SKM-1 treated with dmso at 0.1 percent for 144 hours (cell line): ENCODE measurements at regions not wholly inside any gene's neighbourhood (a gene's known extent, or its start where the extent isn't known, plus 50 kb on each side); places are given as distances from the start of the nearest gene placed in this dataset.
"Not testable (repeated sequence)": the region's sequence is repeated elsewhere in the genome, so short reads cannot be mapped to it uniquely, and the experiment has no call there.

Experiments
- DNase-seq: peaks from one replicate; lab custom pipeline; 2025; ENCODE audit not compliant: unreplicated experiment; lab: John Stamatoyannopoulos, UW

DNA sequence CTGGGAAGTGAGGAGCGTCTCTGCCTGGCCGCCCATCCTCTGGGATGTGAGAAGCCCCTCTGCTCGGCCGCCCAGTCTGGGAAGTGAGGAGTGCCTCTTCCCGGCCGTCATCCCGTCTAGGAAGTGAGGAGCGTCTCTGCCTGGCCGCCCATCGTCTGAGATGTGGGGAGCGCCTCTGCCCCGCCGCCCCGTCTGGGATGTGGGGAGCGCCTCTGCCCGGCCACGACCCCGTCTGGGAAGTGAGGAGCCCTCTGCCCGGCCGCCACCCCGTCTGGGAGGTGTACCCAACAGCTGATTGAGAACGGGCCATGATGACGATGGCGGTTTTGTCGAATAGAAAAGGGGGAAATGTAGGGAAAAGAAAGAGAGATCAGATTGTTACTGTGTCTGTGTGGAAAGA is 173.9 kb upstream of the PRSS1 start:
- not testable (repeated sequence) for DNase-seq

- DNase-seq, result no peak
These were observed 177.7 kb upstream of the PRSS1 start for GRCh38 chr7:142571581-142571980.

DNA sequence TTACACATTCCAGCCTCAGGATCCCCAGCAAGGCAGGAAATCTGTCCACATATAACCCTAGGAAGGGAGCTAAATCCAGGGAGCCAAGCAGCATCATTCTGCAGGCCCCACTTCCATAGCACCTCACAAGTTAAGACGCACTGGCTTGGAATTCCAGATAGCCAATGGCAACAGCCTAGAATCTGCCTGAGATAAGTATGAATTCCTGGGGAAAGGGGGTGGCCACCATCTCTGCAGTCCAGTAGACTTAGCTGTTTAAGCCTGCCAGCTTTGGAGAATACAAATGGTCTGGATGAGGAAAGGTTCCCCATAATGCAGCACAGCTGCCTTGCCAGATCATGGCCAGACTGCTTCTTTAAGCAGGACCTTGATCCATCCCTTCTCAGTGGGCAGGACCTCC is 179.4 kb upstream of the PRSS1 start:
- no peak for DNase-seq

GRCh38 chr7:142568435-142569097 is 180.7 kb upstream of the PRSS1 start:
- DNase-seq, result no peak

DNA sequence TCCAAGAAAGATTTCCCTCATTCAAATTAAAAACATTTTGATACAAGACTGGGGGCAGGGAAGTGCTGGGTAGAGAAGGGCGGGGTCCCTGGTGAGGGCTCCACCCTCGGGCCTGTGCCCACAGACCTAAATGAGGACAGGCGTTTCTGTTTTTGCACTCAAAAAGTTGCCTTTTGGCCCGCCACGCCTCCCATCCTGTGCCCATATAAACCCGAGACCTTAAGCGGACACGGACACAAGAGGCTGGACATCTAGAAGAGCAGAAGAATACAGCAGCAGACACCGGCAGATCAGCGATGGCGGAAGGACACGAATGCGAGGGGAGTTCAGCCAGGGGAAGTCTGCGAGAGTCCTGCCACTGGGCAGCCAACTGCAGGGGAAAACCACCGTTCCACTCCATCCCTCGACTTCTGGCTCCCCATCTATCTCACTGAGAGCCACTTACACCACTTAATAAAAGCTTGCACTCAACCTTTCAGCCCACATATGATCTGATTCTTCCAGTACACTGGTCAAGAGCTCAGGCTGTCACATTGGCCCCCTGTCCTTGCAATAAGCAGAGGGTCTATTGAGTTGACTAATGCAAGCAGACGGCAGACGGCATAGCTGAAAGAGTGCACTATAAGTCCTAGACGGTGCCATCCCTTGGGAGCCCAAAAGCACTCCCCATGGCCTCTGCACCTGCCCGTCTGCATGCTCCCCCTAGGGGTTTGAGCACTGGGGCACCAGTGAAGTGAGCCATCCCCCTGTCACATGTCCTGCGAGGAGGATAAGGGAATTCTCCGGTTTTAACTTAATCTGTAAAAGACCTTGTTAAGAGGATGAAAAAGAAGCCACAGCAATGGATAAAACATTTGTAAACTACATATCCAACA is 181.8 kb upstream of the PRSS1 start:
- no peak for DNase-seq

DNA sequence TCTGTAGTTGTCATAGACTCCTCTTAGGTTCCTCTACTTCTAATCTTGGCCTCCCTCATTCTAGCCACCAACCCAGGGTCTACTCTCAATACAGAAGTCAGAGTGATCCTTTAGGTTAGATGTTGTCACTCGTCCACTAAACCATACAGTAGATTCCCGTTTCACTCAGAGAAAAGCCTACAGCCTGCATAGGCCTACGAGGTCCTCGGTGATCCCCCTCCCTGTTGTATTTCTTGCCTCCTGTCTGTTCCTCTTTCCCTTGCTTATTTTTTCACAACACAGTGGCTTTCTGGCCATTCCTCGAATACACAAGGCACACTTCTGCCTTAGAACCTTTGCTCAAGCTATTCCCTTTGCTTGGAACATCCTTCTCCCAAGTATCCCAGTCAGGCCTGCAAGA is 183.0 kb upstream of the PRSS1 start:
- no peak for DNase-seq

DNA sequence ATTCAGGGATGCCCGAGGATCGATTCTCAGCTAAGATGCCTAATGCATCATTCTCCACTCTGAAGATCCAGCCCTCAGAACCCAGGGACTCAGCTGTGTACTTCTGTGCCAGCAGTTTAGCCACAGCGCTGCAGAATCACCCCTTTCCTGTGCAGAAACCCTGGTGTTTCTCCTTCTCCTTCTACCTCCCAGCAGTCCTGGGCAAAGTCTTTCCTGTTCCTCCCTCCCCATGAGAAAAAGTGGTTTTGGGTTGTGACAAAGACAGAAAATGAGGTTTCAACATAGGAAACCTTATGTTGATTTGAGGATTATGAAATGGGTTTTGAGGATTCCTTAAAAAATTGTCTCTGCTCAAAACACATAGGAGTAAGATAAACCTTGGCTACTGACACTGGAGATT is 185.1 kb upstream of the PRSS1 start:
- DNase-seq, result not testable (repeated sequence)

DNA sequence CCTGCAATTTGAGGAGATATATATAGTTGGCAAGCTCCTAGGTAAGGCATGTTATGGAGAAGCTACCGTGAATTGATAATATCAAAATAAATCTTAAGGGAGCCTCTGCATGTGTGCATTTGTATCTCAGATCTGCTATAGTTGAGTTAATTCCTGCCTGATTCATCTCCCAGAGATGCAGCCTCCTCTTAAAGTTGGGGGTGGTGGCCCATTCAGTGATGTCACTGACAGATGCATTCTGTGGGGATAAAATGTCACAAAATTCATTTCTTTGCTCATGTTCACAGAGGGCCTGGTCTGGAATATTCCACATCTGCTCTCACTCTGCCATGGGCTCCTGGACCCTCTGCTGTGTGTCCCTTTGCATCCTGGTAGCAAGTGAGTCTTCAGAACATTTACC is 185.8 kb upstream of the PRSS1 start:
- no peak for DNase-seq

GRCh38 chr7:142562688-142563087 is 186.6 kb upstream of the PRSS1 start:
- no peak for DNase-seq

GRCh38 chr7:142561396-142561795 is 187.9 kb upstream of the PRSS1 start:
- DNase-seq, result not testable (repeated sequence)

DNA sequence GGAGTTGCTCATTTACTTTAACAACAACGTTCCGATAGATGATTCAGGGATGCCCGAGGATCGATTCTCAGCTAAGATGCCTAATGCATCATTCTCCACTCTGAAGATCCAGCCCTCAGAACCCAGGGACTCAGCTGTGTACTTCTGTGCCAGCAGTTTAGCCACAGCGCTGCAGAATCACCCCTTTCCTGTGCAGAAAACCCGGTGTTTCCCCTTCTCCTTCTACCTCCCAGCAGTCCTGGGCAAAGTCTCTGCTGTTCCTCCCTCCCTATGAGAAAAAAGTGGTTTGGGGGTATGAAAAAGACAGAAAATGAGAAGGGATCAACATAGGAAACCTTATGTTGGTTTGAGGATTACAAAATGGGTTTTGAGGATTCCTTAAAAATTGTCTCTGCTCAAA is 188.5 kb upstream of the PRSS1 start:
- DNase-seq, result peak; percentile 31

DNA sequence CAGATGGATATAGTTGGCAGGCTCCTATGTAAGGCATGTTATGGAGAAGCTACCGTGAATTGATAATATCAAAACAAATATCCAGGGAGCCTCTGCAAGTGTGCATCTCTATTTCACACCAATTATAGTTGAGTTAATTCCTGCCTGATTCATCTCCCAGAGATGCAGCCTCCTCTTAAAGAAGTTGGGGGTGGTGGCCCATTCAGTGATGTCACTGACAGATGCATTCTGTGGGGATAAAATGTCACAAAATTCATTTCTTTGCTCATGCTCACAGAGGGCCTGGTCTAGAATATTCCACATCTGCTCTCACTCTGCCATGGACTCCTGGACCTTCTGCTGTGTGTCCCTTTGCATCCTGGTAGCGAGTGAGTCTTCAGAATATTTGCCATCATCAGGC is 189.1 kb upstream of the PRSS1 start:
- no peak for DNase-seq

- DNase-seq, result peak; percentile 57
These were observed 191.2 kb upstream of the PRSS1 start for GRCh38 chr7:142557971-142558582.

GRCh38 chr7:142556740-142557139 is 192.5 kb upstream of the PRSS1 start:
- peak; percentile 65 for DNase-seq

DNA sequence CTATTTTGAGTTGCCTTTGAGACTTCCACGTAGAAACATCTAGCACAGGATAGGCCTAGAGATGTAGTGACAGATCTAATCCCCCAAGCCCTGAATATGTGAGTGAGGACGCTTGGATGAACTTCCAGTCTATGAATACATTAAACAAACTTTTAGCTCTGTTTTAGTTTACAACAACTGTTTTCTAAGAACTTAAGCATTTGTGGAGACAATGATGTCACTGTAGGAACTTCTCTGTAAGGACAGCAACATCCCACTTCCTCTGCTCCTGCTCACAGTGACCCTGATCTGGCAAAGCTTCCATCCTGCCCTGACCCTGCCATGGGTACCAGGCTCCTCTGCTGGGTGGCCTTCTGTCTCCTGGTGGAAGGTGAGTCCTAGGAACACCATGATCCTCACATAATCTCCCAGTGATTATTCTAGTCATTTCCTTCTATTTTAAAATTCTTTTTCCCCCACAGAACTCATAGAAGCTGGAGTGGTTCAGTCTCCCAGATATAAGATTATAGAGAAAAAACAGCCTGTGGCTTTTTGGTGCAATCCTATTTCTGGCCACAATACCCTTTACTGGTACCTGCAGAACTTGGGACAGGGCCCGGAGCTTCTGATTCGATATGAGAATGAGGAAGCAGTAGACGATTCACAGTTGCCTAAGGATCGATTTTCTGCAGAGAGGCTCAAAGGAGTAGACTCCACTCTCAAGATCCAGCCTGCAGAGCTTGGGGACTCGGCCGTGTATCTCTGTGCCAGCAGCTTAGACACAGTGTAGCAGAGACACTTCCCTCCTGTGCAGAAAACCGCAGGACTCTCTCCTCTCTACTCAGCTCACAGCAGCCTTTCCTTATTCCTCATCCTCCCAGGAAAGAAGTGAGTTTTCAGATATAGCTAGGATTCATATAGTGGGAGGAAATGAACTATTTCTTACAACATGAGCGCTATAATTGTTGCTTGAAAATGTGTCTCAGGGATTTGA is 194.4 kb upstream of the PRSS1 start:
- no peak for DNase-seq

DNA sequence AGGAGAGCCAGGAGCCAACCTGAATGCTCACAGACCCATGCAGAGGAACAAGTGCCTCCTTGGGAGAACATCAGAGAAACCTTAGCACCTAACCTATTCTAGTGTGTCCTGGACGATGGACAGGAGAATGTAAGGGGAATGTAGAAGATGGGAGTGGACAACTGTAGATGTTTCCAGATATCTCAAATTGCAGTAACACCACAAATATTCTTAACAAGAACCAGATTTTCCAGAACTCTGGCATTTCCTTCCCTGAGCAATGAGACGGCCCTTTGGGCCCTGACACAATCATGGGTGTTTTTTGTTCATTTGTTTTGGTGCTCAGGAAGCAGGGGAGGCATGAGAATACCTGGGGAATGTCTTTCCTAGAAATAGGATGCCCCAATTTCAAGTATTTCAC is 196.1 kb upstream of the PRSS1 start:
- DNase-seq, result no peak

- no peak for DNase-seq
These were observed 200.3 kb upstream of the PRSS1 start for GRCh38 chr7:142548978-142549377.

- DNase-seq, result no peak
These were observed 202.8 kb upstream of the PRSS1 start for GRCh38 chr7:142546452-142546851.

DNA sequence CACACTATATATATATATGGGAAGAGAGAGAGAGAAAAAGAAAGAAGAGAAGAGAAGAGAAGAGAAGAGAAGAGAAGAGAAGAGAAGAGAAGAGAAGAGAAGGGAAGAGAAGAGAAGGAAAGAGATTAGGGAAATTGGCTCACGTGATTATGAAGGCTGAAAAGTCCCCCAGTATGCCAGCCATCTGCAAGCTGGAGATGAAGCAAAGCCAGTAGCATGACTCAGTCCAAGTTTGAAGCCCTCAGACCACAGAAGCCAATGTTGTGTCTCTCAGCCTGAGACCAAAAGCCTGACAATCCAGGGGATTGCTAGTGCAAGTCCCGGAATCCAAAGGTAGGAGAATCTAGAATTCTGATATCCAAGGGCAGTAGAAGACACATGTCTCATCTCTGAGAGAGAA is 206.3 kb upstream of the PRSS1 start:
- no peak for DNase-seq

GRCh38 chr7:142542105-142542504 is 207.2 kb upstream of the PRSS1 start:
- no peak for DNase-seq

DNA sequence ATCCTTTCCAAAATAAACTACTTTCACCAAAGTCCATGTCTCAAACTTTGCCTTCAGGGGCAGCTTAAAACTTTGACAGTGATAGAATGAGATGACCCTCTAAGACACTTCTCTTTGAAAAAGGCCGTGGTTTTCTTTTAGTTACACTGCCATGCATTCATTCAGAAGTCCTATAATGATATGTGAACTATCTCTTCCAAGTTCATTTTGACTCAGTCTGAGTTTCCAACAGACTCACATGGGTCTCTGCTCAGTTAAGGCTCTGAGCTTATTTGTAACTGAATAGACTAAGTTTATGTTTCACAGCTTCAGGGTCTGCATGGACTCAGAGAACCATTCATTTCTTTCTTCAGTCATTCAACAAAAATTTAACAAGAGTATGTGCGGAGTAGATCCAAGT is 208.9 kb upstream of the PRSS1 start:
- no peak for DNase-seq
